ENCODE measurements at regions not wholly inside any gene's neighbourhood (a gene's known extent, or its start where the extent isn't known, plus 50 kb on each side); places are given as distances from the start of the nearest gene placed in this dataset.
"Not testable (repeated sequence)": the region's sequence is repeated elsewhere in the genome, so short reads cannot be mapped to it uniquely, and the experiment has no call there.

- FAIRE-seq, result no peak
These were observed 632.4 kb upstream of the ZFP42 start for GRCh38 chr4:187362937-187363857.

GRCh38 chr4:187364401-187364800 is 631.2 kb upstream of the ZFP42 start:
- FAIRE-seq, result no peak

GRCh38 chr4:187364851-187365250 is 630.7 kb upstream of the ZFP42 start:
- no peak for FAIRE-seq

DNA sequence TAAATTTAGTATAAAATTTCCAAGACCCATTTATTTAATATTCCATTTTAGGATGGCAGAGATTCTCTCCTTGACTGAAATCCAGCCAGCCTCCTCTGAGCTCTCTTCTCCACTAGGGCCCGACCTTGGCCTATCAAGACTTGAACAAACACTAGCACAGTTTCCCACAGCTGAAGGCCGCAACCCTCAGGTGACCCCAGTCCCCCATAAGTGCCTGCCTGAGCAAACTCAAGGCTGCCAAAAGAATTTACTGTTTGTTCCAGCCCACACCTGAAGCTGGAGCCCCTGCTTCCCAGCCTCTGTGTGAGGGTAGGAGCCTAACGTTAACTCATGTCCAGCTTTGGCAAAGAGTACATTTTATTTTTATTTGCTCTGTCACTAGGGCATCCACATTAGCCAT is 629.0 kb upstream of the ZFP42 start:
- FAIRE-seq, result no peak

DNA sequence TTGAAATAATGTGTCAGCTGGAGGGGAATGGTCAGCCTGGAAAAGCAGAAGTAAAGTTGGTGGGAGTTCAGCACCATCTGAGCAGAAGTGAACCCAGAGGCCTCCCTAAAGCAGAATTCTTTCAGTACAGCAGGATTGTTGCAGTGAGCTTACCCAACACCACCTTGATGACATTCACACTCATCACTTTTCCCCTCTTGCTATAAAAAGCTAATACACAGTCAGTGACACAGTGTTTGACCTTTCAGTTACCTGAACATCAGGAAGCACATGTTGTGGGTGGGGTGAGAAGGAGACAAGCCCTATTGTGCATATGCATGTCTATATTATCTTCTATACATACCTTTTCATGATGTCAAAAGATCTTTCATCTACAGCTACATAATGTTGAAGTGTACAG is 624.7 kb upstream of the ZFP42 start:
- FAIRE-seq, result no peak

DNA sequence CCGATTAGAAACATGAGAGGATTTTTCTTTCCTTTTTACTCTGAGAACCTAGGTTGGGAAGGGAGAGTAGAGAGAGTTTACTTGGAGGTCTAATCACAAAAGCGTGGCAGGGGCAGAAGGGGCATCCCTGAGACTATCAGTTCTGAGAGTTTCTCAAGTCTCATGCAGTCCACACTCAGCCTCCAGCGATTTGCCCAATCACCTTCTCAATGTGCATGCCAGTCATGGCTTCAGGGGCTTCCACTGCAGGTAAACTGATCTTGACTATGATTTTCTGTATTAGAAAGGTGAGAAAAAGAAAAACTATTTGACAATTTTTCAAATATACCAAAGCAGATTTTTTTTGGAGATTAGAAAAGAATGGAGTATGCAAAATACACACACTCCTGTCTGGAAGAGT is 617.1 kb upstream of the ZFP42 start:
- no peak for FAIRE-seq

- FAIRE-seq, result no peak
These were observed 615.4 kb upstream of the ZFP42 start for GRCh38 chr4:187380181-187380581.

GRCh38 chr4:187383181-187383580 is 612.4 kb upstream of the ZFP42 start:
- no peak for FAIRE-seq

- no peak for FAIRE-seq
These were observed 607.8 kb upstream of the ZFP42 start for GRCh38 chr4:187387739-187388138.

- FAIRE-seq, result no peak
These were observed 606.2 kb upstream of the ZFP42 start for GRCh38 chr4:187389420-187389819.

DNA sequence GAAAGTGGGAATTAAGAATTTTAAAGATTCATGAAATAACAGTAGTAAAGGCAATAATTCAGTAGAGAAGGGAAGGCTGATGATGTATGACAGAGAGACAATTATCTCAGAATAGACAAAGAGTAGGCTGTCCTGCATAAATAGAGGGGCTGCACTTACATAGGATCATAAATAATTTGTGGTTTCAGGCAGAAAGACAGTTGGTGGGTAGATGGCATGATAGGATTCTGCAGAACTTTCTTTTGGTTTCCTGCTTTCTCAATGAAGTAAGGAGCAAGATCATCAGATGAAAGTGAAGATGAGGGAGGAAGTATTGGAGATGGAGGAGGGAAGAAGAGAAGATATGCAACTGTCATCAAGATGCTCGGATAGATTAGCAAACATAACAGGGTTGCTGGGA is 604.9 kb upstream of the ZFP42 start:
- no peak for FAIRE-seq

DNA sequence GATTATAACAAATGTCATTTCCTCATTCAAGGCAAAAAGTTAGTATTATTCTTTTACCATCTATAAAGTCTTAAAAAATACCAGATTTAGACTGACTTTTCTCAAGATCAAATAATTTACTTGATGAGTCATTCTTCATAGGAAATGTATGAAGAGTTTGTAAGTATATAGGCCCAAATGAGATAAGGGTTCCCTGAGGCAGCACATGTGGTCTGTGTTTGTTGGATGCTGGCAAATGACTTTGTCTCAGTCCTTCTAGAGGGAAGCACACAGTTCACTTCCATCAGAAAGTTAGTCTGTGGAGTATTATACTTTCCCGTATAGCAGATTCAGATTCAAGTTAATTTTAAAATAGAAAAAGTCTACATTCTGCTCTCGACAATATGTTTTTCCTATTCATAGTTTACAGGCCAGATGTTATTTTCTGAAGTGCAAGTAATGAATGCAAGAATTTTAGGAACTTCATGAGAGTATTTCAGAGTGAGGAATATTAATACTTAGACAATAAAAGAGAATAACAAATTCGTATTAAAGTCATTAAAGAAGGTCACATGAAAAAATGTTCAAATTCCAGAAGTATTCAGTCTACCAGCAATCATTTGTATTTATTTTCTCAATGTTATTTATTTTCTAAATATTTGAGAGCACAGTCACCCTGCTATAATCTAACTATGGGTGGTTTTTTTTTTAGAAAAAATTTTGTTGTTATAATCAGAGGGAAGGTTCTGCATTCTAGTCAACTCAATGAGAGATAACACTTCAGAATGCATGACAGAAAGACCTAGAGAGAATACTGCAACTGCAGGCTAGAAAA is 601.8 kb upstream of the ZFP42 start:
- no peak for FAIRE-seq

DNA sequence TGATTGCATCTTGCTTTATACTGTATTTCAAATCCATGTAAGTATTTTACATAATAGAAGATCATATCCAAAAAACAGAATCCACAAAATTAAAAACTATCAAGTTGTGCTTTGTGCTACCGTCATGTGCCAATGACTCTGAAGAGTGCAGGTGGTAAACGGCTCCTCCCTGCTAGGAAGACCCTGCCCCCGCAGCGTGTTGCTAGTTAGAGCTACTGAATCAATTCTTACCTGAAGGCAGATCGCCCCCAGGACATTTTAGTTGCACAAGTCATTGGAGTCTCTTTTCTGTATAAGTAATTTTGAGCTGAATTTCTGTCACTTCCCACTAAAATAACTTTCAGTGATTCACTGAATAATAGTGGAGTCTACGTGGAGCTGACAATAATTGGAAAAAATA is 599.5 kb upstream of the ZFP42 start:
- no peak for FAIRE-seq

- not testable (repeated sequence) for FAIRE-seq
These were observed 587.1 kb upstream of the ZFP42 start for GRCh38 chr4:187408447-187408846.

- FAIRE-seq, result no peak
These were observed 581.8 kb upstream of the ZFP42 start for GRCh38 chr4:187413564-187414358.

DNA sequence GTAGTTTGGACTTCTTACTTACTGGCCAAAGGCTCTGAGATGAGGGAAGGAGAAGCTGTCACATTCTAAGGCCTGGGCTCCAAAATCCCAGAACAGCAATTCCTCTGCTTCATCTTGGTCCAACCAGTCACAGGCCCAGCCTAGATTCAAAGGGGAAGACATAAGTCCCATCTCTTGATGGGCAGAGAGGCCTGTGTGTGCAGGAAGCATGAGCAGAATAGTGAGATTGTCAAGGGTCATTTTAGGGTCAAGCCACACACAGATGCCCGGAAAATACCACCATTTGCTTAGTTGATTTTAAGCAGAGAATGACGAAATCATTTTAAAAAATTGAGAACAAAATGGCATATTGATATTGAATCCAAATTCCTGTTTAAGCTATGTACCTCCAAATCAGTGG is 580.9 kb upstream of the ZFP42 start:
- FAIRE-seq, result no peak

DNA sequence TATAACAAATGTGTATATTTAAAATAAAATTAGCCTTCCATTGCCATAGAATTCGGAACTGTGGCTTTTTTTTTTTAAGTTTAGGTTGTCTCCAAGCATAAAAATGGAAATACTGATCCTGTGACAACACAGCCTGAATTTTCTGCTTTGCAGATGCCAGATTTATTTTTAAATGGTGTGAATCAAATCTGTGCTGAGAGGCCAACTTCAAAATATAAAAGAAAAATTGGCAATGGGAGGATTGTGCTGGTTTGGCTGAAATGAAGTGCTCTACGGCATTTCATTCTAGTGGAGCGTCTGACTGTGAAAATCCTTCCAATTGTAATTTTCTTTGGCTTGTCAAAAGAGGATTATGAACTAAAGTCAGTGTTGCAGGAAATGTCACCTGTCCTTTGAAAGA is 580.3 kb upstream of the ZFP42 start:
- no peak for FAIRE-seq

DNA sequence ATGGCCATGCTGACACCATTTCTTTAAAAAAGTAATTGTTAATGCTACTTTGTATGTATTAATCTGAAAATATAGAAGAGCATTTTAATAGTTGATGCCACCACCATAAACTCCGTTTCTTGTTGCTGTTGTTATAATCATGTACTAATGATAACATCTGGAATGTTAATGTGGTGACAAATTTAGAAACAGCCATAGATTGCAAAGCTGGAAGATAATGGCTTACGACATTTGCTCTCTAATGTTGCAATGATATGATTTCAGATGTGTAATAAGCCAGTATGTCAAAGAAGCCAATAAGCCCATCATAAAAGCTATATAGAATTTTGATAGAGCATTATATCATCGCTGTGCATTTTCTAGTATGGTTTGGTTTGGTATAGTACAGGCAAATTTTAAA is 579.4 kb upstream of the ZFP42 start:
- no peak for FAIRE-seq

DNA sequence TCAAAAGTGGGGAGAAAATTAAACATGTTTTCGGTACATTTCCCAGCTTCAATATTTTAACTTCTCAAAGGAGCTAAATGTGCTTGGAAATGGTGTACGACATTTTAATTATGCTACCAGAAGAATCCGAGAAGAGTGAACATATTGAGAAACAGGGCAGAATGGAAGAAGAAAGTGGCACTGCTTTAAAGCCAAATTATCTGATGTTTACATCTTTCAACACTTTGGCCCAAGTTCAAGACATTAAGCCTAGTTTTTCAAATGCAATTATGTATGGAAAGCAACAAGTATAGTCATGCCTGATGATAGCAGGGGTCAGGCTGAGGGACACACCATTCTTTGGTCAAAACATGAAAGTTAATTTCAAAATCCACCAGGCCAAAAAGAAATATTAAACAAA is 577.9 kb upstream of the ZFP42 start:
- FAIRE-seq, result no peak

- FAIRE-seq, result no peak
These were observed 572.9 kb upstream of the ZFP42 start for GRCh38 chr4:187422655-187423054.

- no peak for FAIRE-seq
These were observed 570.9 kb upstream of the ZFP42 start for GRCh38 chr4:187424636-187425035.

DNA sequence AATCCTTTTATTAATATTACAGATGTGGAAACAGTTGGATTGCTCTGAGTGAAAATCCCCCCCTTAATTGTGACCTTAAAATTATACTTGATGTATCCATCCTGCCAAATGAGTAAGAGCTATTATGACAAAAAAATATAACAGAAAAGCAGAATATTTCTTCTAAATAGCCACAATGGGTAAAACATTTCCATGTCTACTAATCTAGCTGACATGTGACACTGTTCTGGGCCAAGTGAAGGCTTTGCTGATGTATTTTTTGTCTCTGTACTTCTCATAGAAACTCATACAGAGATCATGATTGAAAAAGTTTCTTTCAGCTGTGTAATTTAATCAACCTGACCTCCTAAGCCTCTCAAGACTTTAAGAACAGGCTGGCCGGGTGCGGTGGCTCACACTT is 569.1 kb upstream of the ZFP42 start:
- no peak for FAIRE-seq

GRCh38 chr4:187432310-187432709 is 563.3 kb upstream of the ZFP42 start:
- no peak for FAIRE-seq
